A673 (cell line): ENCODE measurements at regions not wholly inside any gene's neighbourhood (a gene's known extent, or its start where the extent isn't known, plus 50 kb on each side); places are given as distances from the start of the nearest gene placed in this dataset.

Source experiments
- BruUV-seq: library from RNA; stranded (reverse); fragments of 400-500 nt; replicated peaks from 2 replicates; lab custom pipeline; 2021; lab: Mats Ljungman, UMichigan
- CTCF ChIA-PET: fragments of 300-600 bp; sonication (Branson Sonifier 250); formaldehyde crosslinking; loops from one replicate; lab custom pipeline; 2022; ENCODE audit warnings: antibody characterized with exemption; lab: Charles Lee
- POLR2A ChIA-PET: fragments of 300-600 bp; sonication (Branson Sonifier 250); formaldehyde crosslinking; loops from one replicate; lab custom pipeline; 2022; ENCODE audit warnings: antibody characterized with exemption; ENCODE audit not compliant: low non-redundant PET; lab: Charles Lee
- DNase-seq: peaks from one replicate; pipeline ENCODE4 v3.0.0-alpha.2; 2015; ENCODE audit warnings: low spot score
- H3K27ac ChIP-seq: fragments of 200-600 bp; sonication (generic); 2 replicates; pipeline ENCODE4 v1.5.1; 2016; ENCODE audit warnings: mixed run types, low read depth, mild to moderate bottlenecking, mixed read lengths, antibody characterized with exemption, low read length; ENCODE audit not compliant: poor library complexity, severe bottlenecking
- H3K27me3 ChIP-seq: fragments of 200-600 bp; sonication (generic); replicated peaks from 2 replicates; pipeline ENCODE4 v1.6.1; 2017; ENCODE audit warnings: mixed run types, low read depth, mild to moderate bottlenecking, mixed read lengths, antibody characterized with exemption, low read length; ENCODE audit not compliant: insufficient read depth, poor library complexity
- H3K36me3 ChIP-seq: fragments of 200-600 bp; sonication (generic); 2 replicates; pipeline ENCODE4 v1.6.1; 2016; ENCODE audit warnings: mixed run types, mild to moderate bottlenecking, mixed read lengths, antibody characterized with exemption, low read length; ENCODE audit not compliant: insufficient read depth, poor library complexity, severe bottlenecking
- H3K4me1 ChIP-seq: fragments of 200-600 bp; sonication (generic); 2 replicates; pipeline ENCODE4 v1.6.1; 2017; ENCODE audit warnings: mixed run types, mild to moderate bottlenecking, mixed read lengths, antibody characterized with exemption, low read length; ENCODE audit not compliant: insufficient read depth, poor library complexity, severe bottlenecking
- H3K4me3 ChIP-seq: fragments of 200-600 bp; sonication (generic); 2 replicates; pipeline ENCODE4 v1.5.1; 2016; ENCODE audit warnings: low read depth, mixed run types, mild to moderate bottlenecking, mixed read lengths, low read length; ENCODE audit not compliant: poor library complexity, severe bottlenecking
- H3K9me3 ChIP-seq: fragments of 200-600 bp; sonication (generic); 2 replicates; pipeline ENCODE4 v1.6.1; 2016; ENCODE audit warnings: mixed run types, low read depth, mild to moderate bottlenecking, mixed read lengths, antibody characterized with exemption, low read length; ENCODE audit not compliant: poor library complexity, severe bottlenecking
- EZH2 ChIP-seq: fragments of 200-600 bp; sonication (generic); IDR thresholded peaks from 2 replicates; pipeline ENCODE4 v1.6.1; 2017; ENCODE audit warnings: borderline replicate concordance, low read depth, mild to moderate bottlenecking, mixed read lengths, antibody characterized with exemption, low read length; ENCODE audit not compliant: poor library complexity, severe bottlenecking
- intact Hi-C: fragments of 100-400 bp; cut with micrococcal nuclease; formaldehyde crosslinking; loops from one replicate; pipeline ENCODE4 v1.10.0; 2022; ENCODE audit not compliant: unreplicated experiment
- TF ChIP-seq, protein P1 (sequence below): fragments of 300-800, 200-600 bp; sonication (generic); conservative IDR thresholded peaks from 2 replicates; pipeline ENCODE4 v1.5.1; 2017; ENCODE audit warnings: low read depth, mild to moderate bottlenecking, antibody characterized with exemption, low read length, moderate library complexity, mixed read lengths

DNA sequence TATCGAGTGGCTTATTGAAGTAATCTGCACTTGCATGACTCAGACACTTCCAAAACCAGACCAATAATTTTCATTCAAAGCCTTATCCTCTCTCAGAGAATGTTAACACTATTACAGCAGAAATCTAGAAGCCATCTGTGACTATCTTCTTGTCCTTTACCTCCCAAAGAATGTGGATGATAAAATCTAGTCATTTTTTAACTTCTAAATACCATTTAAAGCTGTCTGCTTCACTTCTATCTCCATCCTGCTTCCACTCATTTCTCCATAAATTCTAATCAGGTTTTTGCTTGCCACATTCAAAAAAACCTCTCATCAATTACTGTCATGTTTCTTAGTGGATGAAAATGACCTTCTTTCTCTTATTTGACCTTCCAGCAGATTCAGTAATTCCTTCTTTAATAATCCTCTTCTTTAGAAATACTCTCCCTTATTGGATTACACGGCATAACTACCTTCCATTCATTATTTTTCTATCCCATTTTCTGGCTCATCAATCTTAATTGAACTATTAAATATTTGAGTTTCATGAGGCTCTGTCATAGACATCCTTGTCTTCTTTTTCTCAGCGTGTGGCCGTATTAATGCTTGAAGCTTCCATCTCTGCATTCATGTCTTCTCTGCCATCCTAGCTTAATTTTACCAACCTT lies 1999.4 kb downstream of the MRPL39 start:
- H3K4me1 ChIP-seq: no peaks in the 10 kb centered on the region
- peaks cover 5% of the 10 kb centered on the region for H3K9me3 ChIP-seq
- H3K27ac ChIP-seq: no peak overlapping the region
- intact Hi-C loops: no loop called here
- no peak overlapping the region for H3K4me3 ChIP-seq
- no TSS peak for BruUV-seq
- no peak for TF ChIP-seq EZH2
- TF ChIP-seq, protein P1, sequence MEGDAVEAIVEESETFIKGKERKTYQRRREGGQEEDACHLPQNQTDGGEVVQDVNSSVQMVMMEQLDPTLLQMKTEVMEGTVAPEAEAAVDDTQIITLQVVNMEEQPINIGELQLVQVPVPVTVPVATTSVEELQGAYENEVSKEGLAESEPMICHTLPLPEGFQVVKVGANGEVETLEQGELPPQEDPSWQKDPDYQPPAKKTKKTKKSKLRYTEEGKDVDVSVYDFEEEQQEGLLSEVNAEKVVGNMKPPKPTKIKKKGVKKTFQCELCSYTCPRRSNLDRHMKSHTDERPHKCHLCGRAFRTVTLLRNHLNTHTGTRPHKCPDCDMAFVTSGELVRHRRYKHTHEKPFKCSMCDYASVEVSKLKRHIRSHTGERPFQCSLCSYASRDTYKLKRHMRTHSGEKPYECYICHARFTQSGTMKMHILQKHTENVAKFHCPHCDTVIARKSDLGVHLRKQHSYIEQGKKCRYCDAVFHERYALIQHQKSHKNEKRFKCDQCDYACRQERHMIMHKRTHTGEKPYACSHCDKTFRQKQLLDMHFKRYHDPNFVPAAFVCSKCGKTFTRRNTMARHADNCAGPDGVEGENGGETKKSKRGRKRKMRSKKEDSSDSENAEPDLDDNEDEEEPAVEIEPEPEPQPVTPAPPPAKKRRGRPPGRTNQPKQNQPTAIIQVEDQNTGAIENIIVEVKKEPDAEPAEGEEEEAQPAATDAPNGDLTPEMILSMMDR: no peak
- no peaks in the 10 kb centered on the region for H3K36me3 ChIP-seq
- H3K27me3 ChIP-seq: peaks cover 17% of the 10 kb centered on the region
- ChIA-PET POLR2A (no interaction called here), CTCF (no interaction called here)
- peak; percentile 29 for DNase-seq

DNA sequence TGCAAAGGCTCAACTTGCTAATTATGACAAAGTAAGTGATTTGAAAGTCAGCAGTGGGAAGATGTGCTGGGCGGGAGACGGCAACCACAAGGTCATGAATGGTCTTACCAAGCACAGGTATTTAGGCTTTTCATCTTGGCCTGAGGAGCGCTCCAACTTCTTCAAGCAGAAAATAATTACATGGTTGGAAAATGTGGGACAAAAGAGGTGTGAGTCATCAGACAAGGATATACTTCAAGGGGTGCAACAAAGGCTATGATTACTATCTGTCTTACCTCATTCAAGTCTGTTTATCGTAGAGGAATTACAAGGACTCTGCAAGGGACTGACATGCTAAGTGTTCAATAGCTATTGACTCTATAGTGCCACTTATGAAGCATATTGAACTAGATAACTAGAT lies 2005.7 kb downstream of the MRPL39 start:
- CTCF ChIA-PET: no interaction called here
- intact Hi-C loops: no loop called here
- peaks cover 17% of the 10 kb centered on the region for H3K9me3 ChIP-seq
- H3K27me3 ChIP-seq: peaks cover 8% of the 10 kb centered on the region
- H3K4me1 ChIP-seq: no peaks in the 10 kb centered on the region
- POLR2A ChIA-PET: no interaction called here
- H3K27ac ChIP-seq: no peak overlapping the region
- no TSS peak for BruUV-seq
- TF ChIP-seq, protein P1: no peak
- H3K4me3 ChIP-seq: no peak overlapping the region
- H3K36me3 ChIP-seq: no peaks in the 10 kb centered on the region
- peak; percentile 1 for DNase-seq

DNA sequence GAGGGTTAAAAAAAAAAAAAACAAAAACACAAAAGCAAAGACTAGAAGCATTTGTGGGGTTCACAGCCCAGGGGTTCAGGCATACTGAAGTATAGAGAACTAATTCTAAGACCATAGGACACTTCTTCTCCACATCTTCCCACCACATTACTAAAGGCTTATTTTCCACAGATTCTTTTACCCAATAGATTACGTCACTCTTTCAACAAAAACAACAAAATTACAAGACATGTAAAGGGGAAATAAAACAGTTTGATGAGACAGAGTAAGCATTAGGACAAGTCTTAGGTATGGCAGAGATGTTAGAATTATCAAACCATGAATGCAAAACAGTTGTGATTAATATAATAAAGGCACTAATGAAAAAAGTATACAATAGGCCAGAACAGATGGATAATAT lies 2013.7 kb downstream of the MRPL39 start:
- H3K4me1 ChIP-seq: no peaks in the 10 kb centered on the region
- ChIA-PET CTCF (no interaction called here), POLR2A (no interaction called here)
- TF ChIP-seq, protein P1: no peak
- no peak for TF ChIP-seq EZH2
- intact Hi-C loops: no loop called here
- no peaks in the 10 kb centered on the region for H3K27me3 ChIP-seq
- no peaks in the 10 kb centered on the region for H3K36me3 ChIP-seq
- peaks cover 4% of the 10 kb centered on the region for H3K9me3 ChIP-seq
- H3K4me3 ChIP-seq: no peak overlapping the region
- no TSS peak for BruUV-seq
- H3K27ac ChIP-seq: no peak overlapping the region
- no peak for DNase-seq
